D341Med (cell line): ENCODE measurements at regions not wholly inside any gene's neighbourhood (a gene's known extent, or its start where the extent isn't known, plus 50 kb on each side); places are given as distances from the start of the nearest gene placed in this dataset.
"Not testable (repeated sequence)": the region's sequence is repeated elsewhere in the genome, so short reads cannot be mapped to it uniquely, and the experiment has no call there.

Source experiments
- DNase-seq: peaks from one replicate; pipeline ENCODE4 v3.0.0; 2012; ENCODE audit warnings: low spot score

GRCh38 chr5:10921160-10921559, 160.1 kb upstream of the DAP start:
- DNase-seq, result no peak

GRCh38 chr5:10920400-10920799, 159.4 kb upstream of the DAP start:
- DNase-seq, result no peak

- no peak for DNase-seq
Measured at GRCh38 chr5:10914741-10915480, 153.9 kb upstream of the DAP start.

GRCh38 chr5:10913841-10914240, 152.8 kb upstream of the DAP start:
- DNase-seq, result no peak

GRCh38 chr5:10913181-10913810, 152.3 kb upstream of the DAP start:
- DNase-seq, result no peak

GRCh38 chr5:10912435-10912834, 151.4 kb upstream of the DAP start:
- no peak for DNase-seq

GRCh38 chr5:10910261-10910660, 149.2 kb upstream of the DAP start:
- no peak for DNase-seq

- no peak for DNase-seq
Measured at GRCh38 chr5:10904862-10905432, 143.9 kb upstream of the DAP start.

GRCh38 chr5:10903786-10904560, 142.9 kb upstream of the DAP start:
- DNase-seq, result no peak

- DNase-seq, result no peak
Measured at GRCh38 chr5:10902145-10902544, 141.1 kb upstream of the DAP start.

GRCh38 chr5:10898514-10898913, 137.5 kb upstream of the DAP start:
- no peak for DNase-seq

- DNase-seq, result no peak
Measured at GRCh38 chr5:10896016-10896415, 135.0 kb upstream of the DAP start.

GRCh38 chr5:10894445-10895054, 133.5 kb upstream of the DAP start:
- no peak for DNase-seq

GRCh38 chr5:10892911-10893215, 131.8 kb upstream of the DAP start:
- DNase-seq, result no peak

GRCh38 chr5:10892147-10892910, 131.3 kb upstream of the DAP start:
- DNase-seq, result no peak

- DNase-seq, result no peak
Measured at GRCh38 chr5:10891193-10891592, 130.2 kb upstream of the DAP start.

- DNase-seq, result no peak
Measured at GRCh38 chr5:10886497-10886896, 125.5 kb upstream of the DAP start.

GRCh38 chr5:10885026-10885425, 124.0 kb upstream of the DAP start:
- DNase-seq, result no peak

GRCh38 chr5:10883945-10884344, 122.9 kb upstream of the DAP start:
- DNase-seq, result not testable (repeated sequence)

GRCh38 chr5:10880934-10881333, 119.9 kb upstream of the DAP start:
- DNase-seq, result no peak

- DNase-seq, result not testable (repeated sequence)
Measured at GRCh38 chr5:10876996-10877395, 116.0 kb upstream of the DAP start.
